ENCODE measurements at regions not wholly inside any gene's neighbourhood (a gene's known extent, or its start where the extent isn't known, plus 50 kb on each side); places are given as distances from the start of the nearest gene placed in this dataset.

DNA sequence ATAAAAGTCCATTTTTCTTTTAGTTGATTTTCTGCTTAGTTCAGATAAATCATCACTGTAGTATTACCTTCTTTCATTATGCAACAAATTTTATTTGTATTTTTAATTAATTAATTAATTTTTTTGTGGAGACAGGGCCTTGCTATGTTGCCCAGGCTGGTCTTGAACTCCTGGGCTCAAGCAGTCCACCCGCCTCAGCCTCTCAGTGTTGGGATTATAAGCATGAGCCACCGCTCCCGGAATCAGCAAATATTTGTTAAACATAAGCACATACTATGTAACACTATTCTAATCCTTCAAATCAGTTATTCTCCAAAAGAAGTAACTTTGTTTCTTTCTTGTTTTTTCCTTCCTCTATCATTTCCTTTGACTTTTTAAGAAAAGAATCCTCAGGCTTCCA is 584.8 kb upstream of the ANKRD30A start:
- WGBS, 4 donors = 95 to 98% (median 97%) methylated on average over 3 of the region's 3 CpGs
- DNase-seq (no peak), ATAC-seq (no peak)
- Histone ChIP-seq H3K36me3 (no peaks in the 10 kb centered on the region), H3K9me3 (no peaks in the 10 kb centered on the region), H3K4me1 (peaks cover 0 to 6% (median 0%) of the 10 kb centered on the region in 12 donors), H3K4me3 (no peak overlapping the region), H3K27ac (no peak overlapping the region), H3K27me3 (no peaks in the 10 kb centered on the region)
- TF ChIP-seq, protein P1, sequence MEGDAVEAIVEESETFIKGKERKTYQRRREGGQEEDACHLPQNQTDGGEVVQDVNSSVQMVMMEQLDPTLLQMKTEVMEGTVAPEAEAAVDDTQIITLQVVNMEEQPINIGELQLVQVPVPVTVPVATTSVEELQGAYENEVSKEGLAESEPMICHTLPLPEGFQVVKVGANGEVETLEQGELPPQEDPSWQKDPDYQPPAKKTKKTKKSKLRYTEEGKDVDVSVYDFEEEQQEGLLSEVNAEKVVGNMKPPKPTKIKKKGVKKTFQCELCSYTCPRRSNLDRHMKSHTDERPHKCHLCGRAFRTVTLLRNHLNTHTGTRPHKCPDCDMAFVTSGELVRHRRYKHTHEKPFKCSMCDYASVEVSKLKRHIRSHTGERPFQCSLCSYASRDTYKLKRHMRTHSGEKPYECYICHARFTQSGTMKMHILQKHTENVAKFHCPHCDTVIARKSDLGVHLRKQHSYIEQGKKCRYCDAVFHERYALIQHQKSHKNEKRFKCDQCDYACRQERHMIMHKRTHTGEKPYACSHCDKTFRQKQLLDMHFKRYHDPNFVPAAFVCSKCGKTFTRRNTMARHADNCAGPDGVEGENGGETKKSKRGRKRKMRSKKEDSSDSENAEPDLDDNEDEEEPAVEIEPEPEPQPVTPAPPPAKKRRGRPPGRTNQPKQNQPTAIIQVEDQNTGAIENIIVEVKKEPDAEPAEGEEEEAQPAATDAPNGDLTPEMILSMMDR (IDR thresholded peaks at IDR 0.05) = no peak
- TF ChIP-seq POLR2A (IDR thresholded peaks at IDR 0.05) = no peak
- intact Hi-C loops (cut with DNase I) = no loop called here

DNA sequence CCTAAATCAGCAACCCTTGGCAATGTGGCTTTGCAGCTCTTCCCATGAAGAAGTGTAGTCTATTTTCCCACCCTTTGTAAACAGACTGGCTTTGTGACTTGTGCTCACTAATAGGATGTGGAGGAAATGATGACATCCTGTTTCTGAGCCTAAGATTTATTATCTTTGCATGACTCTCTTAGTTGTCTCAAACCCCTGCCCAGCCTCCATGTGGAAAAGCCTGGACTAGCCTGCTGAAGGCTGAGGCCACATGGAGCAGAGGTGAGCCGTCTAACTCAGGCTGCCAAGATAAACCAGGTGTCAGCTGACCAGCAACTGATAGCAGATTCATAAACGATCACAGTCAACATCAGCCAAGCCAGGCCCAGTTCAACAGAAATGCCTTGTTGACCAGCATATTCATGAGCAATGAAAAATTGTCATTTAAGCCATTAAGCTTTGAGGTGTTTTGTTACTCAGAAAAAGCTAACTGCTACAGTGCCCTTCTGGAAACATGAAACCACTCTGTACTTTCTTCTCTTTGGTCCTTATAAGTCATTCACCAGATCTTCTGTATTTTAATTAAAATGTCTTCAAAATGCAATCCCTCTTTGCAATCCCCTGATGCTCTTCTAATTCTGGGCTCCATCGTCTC is 586.3 kb upstream of the ANKRD30A start:
- Histone ChIP-seq H3K9me3 (no peaks in the 10 kb centered on the region), H3K4me3 (no peak overlapping the region), H3K36me3 (no peaks in the 10 kb centered on the region), H3K27me3 (no peaks in the 10 kb centered on the region), H3K27ac (no peak overlapping the region), H3K4me1 (peaks cover 0 to 6% (median 0%) of the 10 kb centered on the region in 12 donors)
- TF ChIP-seq POLR2A (IDR thresholded peaks at IDR 0.05) = no peak
- TF ChIP-seq, protein P1 (IDR thresholded peaks at IDR 0.05) = no peak
- ATAC-seq (peak in 2 of 4 donors; percentile 60 to 76), DNase-seq (peak in 2 of 5 donors; percentile 9 to 20)
- WGBS, 4 donors = 41 to 48% (median 43%) methylated on average over 3 of the region's 3 CpGs
- intact Hi-C loops (cut with DNase I) = no loop called here

DNA sequence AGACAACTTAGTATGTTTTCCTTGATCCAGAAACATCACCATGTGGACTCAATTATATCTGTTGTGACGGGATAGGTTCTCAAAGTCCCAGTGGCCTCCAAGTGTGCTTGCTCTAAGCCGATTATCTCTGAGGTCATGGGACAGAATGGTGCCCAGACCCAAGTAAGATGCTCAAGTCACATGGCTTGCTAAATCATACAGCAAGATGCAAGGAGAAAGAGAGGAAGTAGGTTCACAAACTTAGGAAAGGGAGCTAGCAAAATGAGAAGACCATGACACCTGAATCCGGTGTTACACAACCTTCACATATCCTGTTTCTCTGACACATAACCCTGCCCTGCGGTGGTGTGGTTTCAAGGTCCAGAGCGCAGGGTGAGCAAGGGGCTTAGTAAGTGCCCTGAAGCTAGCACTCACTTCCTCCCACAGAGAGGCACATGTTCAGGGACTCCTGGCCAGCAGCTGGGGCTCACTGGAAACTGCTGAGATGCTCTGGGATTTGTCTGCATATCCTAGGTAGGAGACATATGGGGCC is 590.9 kb upstream of the ANKRD30A start:
- Histone ChIP-seq H3K27me3 (no peaks in the 10 kb centered on the region), H3K27ac (no peak overlapping the region), H3K36me3 (no peaks in the 10 kb centered on the region), H3K4me1 (peaks cover 0 to 6% (median 0%) of the 10 kb centered on the region in 12 donors), H3K9me3 (peaks cover 0 to 13% (median 3%) of the 10 kb centered on the region in 12 donors), H3K4me3 (no peak overlapping the region)
- TF ChIP-seq, protein P1 (IDR thresholded peaks at IDR 0.05) = no peak
- TF ChIP-seq POLR2A (IDR thresholded peaks at IDR 0.05) = no peak
- WGBS, 4 donors = 60 to 84% (median 64%) methylated on average over 5 of the region's 5 CpGs
- ATAC-seq = no peak
- no peak for DNase-seq
- intact Hi-C loops (cut with DNase I) = no loop called here

DNA sequence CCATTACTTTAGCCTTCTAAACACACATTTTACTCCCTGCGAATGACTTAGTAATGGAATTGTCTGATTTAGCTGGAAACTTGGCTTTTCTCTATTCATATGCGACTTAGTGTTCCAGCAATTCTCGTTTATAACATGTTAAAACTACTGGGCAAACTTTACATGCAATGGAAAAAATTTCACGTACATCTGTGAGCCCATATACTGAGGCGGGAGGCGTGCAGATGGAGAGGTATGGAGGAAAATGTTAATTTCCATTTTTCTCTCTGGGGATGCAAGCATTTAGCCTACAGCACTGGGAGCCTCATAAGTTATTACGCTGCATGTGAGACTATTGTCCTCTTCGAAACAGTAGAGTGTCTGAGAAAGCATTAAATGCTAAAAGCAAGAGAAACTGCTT is 591.5 kb upstream of the ANKRD30A start:
- Histone ChIP-seq H3K27ac (no peak overlapping the region), H3K9me3 (peaks cover 0 to 20% (median 5%) of the 10 kb centered on the region in 12 donors), H3K27me3 (no peaks in the 10 kb centered on the region), H3K36me3 (no peaks in the 10 kb centered on the region), H3K4me1 (peaks cover 0 to 6% (median 0%) of the 10 kb centered on the region in 12 donors), H3K4me3 (no peak overlapping the region)
- intact Hi-C loops (cut with DNase I) = no loop called here
- ATAC-seq = no peak
- 95 to 98% (median 95%) methylated on average over 8 of the region's 8 CpGs for WGBS, 4 donors
- DNase-seq = no peak
- TF ChIP-seq POLR2A (IDR thresholded peaks at IDR 0.05) = no peak
- TF ChIP-seq, protein P1 (IDR thresholded peaks at IDR 0.05) = no peak
